Endothelial cell of umbilical vein (primary cell): ENCODE measurements at regions not wholly inside any gene's neighbourhood (a gene's known extent, or its start where the extent isn't known, plus 50 kb on each side); places are given as distances from the start of the nearest gene placed in this dataset.

Experiments used
- BruUV-seq: library from RNA; stranded (reverse); fragments of 400-500 nt; replicated peaks from 2 replicates; lab custom pipeline; 2021; lab: Mats Ljungman, UMichigan
- CTCF ChIA-PET: fragments of 300-600, 350-600 bp; sonication (Branson Sonifier 250); formaldehyde crosslinking; loops from one replicate; lab custom pipeline; 2021; ENCODE audit warnings: antibody characterized with exemption, inconsistent platforms; lab: Charles Lee
- POLR2A ChIA-PET: fragments of 300-600, 350-600 bp; sonication (Branson Sonifier 250); formaldehyde crosslinking; loops from one replicate; lab custom pipeline; 2021; ENCODE audit warnings: antibody characterized with exemption, inconsistent platforms; lab: Charles Lee
- DNase-seq: peaks from one replicate; pipeline ENCODE4 v3.0.0-alpha.2; 2011; ENCODE audit warnings: low read depth, low spot score
- FAIRE-seq: peaks from 2 replicates; lab custom pipeline; 2011; peaks lifted over from hg19 to GRCh38; lab: Jason Lieb, UNC
- H2AFZ ChIP-seq: 2 replicates; pipeline ENCODE4 v1.6.0; 2012; ENCODE audit warnings: low read depth, low read length, control low read depth, inconsistent platforms
- H3K27ac ChIP-seq: 2 replicates; pipeline ENCODE4 v1.5.1; 2011; ENCODE audit warnings: low read depth, mild to moderate bottlenecking, control low read depth, low read length, moderate library complexity; ENCODE audit not compliant: insufficient read depth
- H3K27me3 ChIP-seq, 2 experiments: 2 replicates each; pipeline versions ENCODE4 v1.6.0 to v1.6.1; 2011; ENCODE audit warnings: low read length in 2 of 2, mixed read lengths in 1 of 2; ENCODE audit not compliant: control insufficient read depth in 2 of 2, insufficient read depth in 2 of 2
- H3K36me3 ChIP-seq, 2 experiments: 2 replicates in 1 of 2; 3 replicates in 1 of 2; pipeline ENCODE4 v1.5.1; 2011; ENCODE audit warnings: low read length in 2 of 2, mild to moderate bottlenecking in 1 of 2, moderate library complexity in 1 of 2; ENCODE audit not compliant: control insufficient read depth in 2 of 2, insufficient read depth in 2 of 2; ENCODE audit errors: extremely low read depth in 1 of 2
- H3K4me1 ChIP-seq: 3 replicates; pipeline ENCODE4 v1.5.1; 2011; ENCODE audit warnings: mild to moderate bottlenecking, low read length; ENCODE audit not compliant: control insufficient read depth, insufficient read depth; ENCODE audit errors: extremely low read depth
- H3K4me2 ChIP-seq: 2 replicates; pipeline ENCODE4 v1.6.1; 2011; ENCODE audit warnings: low read length, control low read depth, mixed read lengths; ENCODE audit not compliant: insufficient read depth
- H3K4me3 ChIP-seq, 3 experiments: fragments of 200-600 bp in 1 of 3; sonication (generic), shearing (Covaris generic) in 1 of 3; replicated peaks in 1 of 3; 2 replicates each; pipeline ENCODE4 v1.5.1; 2011 to 2016; ENCODE audit warnings: control low read depth in 3 of 3, low read length in 3 of 3, mild to moderate bottlenecking in 2 of 3, inconsistent platforms in 1 of 3, low read depth in 1 of 3, moderate library complexity in 1 of 3; ENCODE audit not compliant: insufficient read depth in 1 of 3
- H3K79me2 ChIP-seq: 2 replicates; pipeline ENCODE4 v1.6.0; 2012; ENCODE audit warnings: low read length, inconsistent platforms; ENCODE audit not compliant: control insufficient read depth, insufficient read depth
- H3K9ac ChIP-seq: replicated peaks from 2 replicates; pipeline ENCODE3; 2011; ENCODE audit warnings: low read length, control low read depth; ENCODE audit not compliant: insufficient read depth; ENCODE audit errors: extremely low read depth
- H3K9me1 ChIP-seq: replicated peaks from 3 replicates; pipeline ENCODE4 v1.6.0; 2011; ENCODE audit warnings: mild to moderate bottlenecking, low read length; ENCODE audit not compliant: control insufficient read depth, insufficient read depth; ENCODE audit errors: extremely low read depth
- H3K9me3 ChIP-seq: replicated peaks from 2 replicates; pipeline ENCODE4 v1.5.1; 2012; ENCODE audit warnings: low read length, inconsistent platforms; ENCODE audit not compliant: control insufficient read depth, insufficient read depth
- H4K20me1 ChIP-seq: replicated peaks from 2 replicates; pipeline ENCODE3; 2011; ENCODE audit warnings: mild to moderate bottlenecking, low read length; ENCODE audit not compliant: control insufficient read depth, insufficient read depth; ENCODE audit errors: extremely low read depth
- CTCF ChIP-seq, 2 donors: IDR thresholded peaks; 1 replicate in 1 of 2; 2 replicates in 1 of 2; pipeline ENCODE4 v1.5.1; 2011; ENCODE audit warnings: low read length in 2 of 2, mild to moderate bottlenecking in 2 of 2, moderate library complexity in 2 of 2, control low read depth in 1 of 2, inconsistent platforms in 1 of 2, low read depth in 1 of 2; ENCODE audit not compliant: insufficient read depth in 1 of 2; ENCODE audit errors: extremely low read depth in 1 of 2
- EZH2 ChIP-seq: IDR thresholded peaks from 2 replicates; pipeline ENCODE4 v1.6.1; 2012; ENCODE audit warnings: borderline replicate concordance, low read depth, mild to moderate bottlenecking, moderate library complexity, low read length, inconsistent platforms; ENCODE audit not compliant: severe bottlenecking
- FOS ChIP-seq: IDR thresholded peaks from 2 replicates; pipeline ENCODE4 v1.6.1; 2011; ENCODE audit warnings: mild to moderate bottlenecking, low read length, moderate library complexity, borderline replicate concordance; ENCODE audit not compliant: insufficient read depth
- GATA2 ChIP-seq: IDR thresholded peaks from 2 replicates; pipeline ENCODE4 v1.7.0; 2011; ENCODE audit warnings: low read depth, mild to moderate bottlenecking, moderate library complexity, mixed read lengths, low read length; ENCODE audit not compliant: insufficient read length, insufficient read depth
- JUN ChIP-seq: IDR thresholded peaks from 2 replicates; pipeline ENCODE4 v1.6.1; 2011; ENCODE audit warnings: borderline replicate concordance, low read depth; ENCODE audit not compliant: insufficient read length, insufficient read depth
- MYC ChIP-seq: IDR thresholded peaks from one replicate; pipeline ENCODE4 v1.6.1; 2011; ENCODE audit warnings: mild to moderate bottlenecking, low read depth, low read length
- POLR2A ChIP-seq: IDR thresholded peaks from 2 replicates; pipeline ENCODE4 v1.6.1; 2012; ENCODE audit warnings: low read depth, mild to moderate bottlenecking, control low read depth, low read length
- POLR2AphosphoS5 ChIP-seq: IDR thresholded peaks from 2 replicates; pipeline ENCODE4 v1.6.1; 2012; ENCODE audit warnings: low read depth, mild to moderate bottlenecking, control low read depth, low read length, moderate library complexity; ENCODE audit not compliant: insufficient read depth
- dilution Hi-C: fragments of 300-500 bp; cut with MboI; formaldehyde crosslinking; loops from one replicate; pipeline ENCODE4 v1.15.0; 2019; ENCODE audit warnings: low sequenced_read_pairs; ENCODE audit not compliant: extremely low pct_ligation_motif_present
- intact Hi-C: fragments of 100-400 bp; cut with micrococcal nuclease; formaldehyde crosslinking; loops from one replicate; pipeline ENCODE4 v1.10.0; 2022
- TF ChIP-seq, protein P1 (sequence below): IDR thresholded peaks from 2 replicates; pipeline ENCODE4 v1.6.1; 2011; ENCODE audit not compliant: insufficient read depth, insufficient read length

- H3K4me3 ChIP-seq = no peak overlapping the region
- H3K9ac ChIP-seq = no peak overlapping the region
- no peaks in the 10 kb centered on the region for H4K20me1 ChIP-seq
- BruUV-seq = no TSS peak
- no peaks in the 10 kb centered on the region for H3K9me1 ChIP-seq
- FAIRE-seq (no peak), DNase-seq (no peak)
- no peaks in the 10 kb centered on the region for H3K79me2 ChIP-seq
- ChIA-PET CTCF (no interaction called here), POLR2A (no interaction called here)
- dilution Hi-C loops (no loop called here), intact Hi-C loops (no loop called here)
- no peaks in the 10 kb centered on the region for H3K36me3 ChIP-seq
- TF ChIP-seq MYC (no peak), GATA2 (no peak), CTCF (IDR thresholded peaks at IDR 0.05; ENCODE audit: extremely low read depth in 1 of 2, insufficient read depth in 1 of 2, low read depth in 1 of 2, low read length in 2 of 2) (no peak), POLR2AphosphoS5 (no peak), EZH2 (no peak), FOS (no peak), POLR2A (no peak), JUN (no peak)
- TF ChIP-seq, protein P1, sequence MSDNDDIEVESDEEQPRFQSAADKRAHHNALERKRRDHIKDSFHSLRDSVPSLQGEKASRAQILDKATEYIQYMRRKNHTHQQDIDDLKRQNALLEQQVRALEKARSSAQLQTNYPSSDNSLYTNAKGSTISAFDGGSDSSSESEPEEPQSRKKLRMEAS = no peak
- H3K4me1 ChIP-seq = no peaks in the 10 kb centered on the region
- H3K4me2 ChIP-seq = no peak overlapping the region
- no peaks in the 10 kb centered on the region for H3K9me3 ChIP-seq
- no peak overlapping the region for H3K27ac ChIP-seq
- H3K27me3 ChIP-seq = no peaks in the 10 kb centered on the region
- H2AFZ ChIP-seq = no peak overlapping the region
Observed at GRCh38 chr12:33639975-33640374, 200.4 kb upstream of the SYT10 start.
